ENCODE measurements at regions not wholly inside any gene's neighbourhood (a gene's known extent, or its start where the extent isn't known, plus 50 kb on each side); places are given as distances from the start of the nearest gene placed in this dataset.

DNA sequence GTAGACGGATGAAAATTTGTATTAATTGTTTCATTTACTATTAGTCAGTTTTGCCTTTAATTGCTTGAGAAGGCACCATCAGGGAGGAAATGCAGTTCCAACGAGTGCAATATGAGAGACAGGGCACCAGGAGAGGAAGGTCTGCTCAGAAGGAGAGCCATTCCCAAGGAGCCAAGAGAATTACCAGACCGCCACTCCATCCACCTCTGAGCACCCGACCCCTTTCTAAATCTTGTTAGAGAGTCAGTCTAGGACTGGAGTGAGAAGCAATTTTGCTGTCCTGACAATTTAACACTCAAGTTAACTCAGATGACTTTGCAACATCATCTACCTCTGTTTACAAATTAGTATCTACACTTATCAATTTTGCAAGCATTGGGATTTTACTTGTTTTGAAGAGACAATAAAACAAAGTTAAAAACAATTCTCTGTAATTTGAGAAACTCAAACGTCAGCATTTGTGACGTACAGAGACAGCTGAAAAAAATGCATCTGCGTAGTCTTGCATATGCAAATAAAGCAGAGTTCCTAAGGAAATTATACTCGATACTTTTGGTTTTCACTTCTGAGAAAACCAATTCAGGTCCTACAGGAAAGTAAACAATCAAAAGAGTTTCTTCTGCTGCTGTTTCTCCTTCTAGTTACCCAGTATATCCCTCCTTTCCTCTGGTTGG is 1704.7 kb upstream of the TENM3 start:
- TF ChIP-seq, protein P1, sequence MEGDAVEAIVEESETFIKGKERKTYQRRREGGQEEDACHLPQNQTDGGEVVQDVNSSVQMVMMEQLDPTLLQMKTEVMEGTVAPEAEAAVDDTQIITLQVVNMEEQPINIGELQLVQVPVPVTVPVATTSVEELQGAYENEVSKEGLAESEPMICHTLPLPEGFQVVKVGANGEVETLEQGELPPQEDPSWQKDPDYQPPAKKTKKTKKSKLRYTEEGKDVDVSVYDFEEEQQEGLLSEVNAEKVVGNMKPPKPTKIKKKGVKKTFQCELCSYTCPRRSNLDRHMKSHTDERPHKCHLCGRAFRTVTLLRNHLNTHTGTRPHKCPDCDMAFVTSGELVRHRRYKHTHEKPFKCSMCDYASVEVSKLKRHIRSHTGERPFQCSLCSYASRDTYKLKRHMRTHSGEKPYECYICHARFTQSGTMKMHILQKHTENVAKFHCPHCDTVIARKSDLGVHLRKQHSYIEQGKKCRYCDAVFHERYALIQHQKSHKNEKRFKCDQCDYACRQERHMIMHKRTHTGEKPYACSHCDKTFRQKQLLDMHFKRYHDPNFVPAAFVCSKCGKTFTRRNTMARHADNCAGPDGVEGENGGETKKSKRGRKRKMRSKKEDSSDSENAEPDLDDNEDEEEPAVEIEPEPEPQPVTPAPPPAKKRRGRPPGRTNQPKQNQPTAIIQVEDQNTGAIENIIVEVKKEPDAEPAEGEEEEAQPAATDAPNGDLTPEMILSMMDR (IDR thresholded peaks at IDR 0.05), result no peak
- no peak for TF ChIP-seq POLR2A (IDR thresholded peaks at IDR 0.05)
